OCI-LY7 (cell line): ENCODE measurements at regions not wholly inside any gene's neighbourhood (a gene's known extent, or its start where the extent isn't known, plus 50 kb on each side); places are given as distances from the start of the nearest gene placed in this dataset.

Experiments
- CTCF ChIP-seq: fragments of 200-600 bp; sonication (generic); conservative IDR thresholded peaks from 2 replicates; pipeline ENCODE4 v1.5.1; 2014; ENCODE audit warnings: mild to moderate bottlenecking, antibody characterized with exemption, low read length, moderate library complexity, mixed read lengths
- EZH2phosphoT487 ChIP-seq: fragments of 200-600 bp; sonication (generic); IDR thresholded peaks from 2 replicates; pipeline ENCODE4 v1.6.1; 2018; ENCODE audit warnings: low read depth, borderline replicate concordance, mild to moderate bottlenecking, mixed run types, antibody characterized with exemption, low read length, moderate library complexity, mixed read lengths

- TF ChIP-seq CTCF = no peak
- no peak for TF ChIP-seq EZH2phosphoT487
Observed at GRCh38 chr22:49569286-49570031, 258.2 kb downstream of the BRD1 start.
